AG09309 (cell line): ENCODE measurements at regions not wholly inside any gene's neighbourhood (a gene's known extent, or its start where the extent isn't known, plus 50 kb on each side); places are given as distances from the start of the nearest gene placed in this dataset.

Source experiments
- DNase-seq: peaks from one replicate; pipeline ENCODE4 v3.0.0-alpha.2; 2010; ENCODE audit warnings: low read depth
- H3K4me3 ChIP-seq: 2 replicates; pipeline ENCODE4 v1.5.1; 2011; ENCODE audit warnings: mild to moderate bottlenecking, low read depth, low read length, moderate library complexity; ENCODE audit not compliant: control insufficient read depth
- CTCF ChIP-seq: IDR thresholded peaks from 2 replicates; pipeline ENCODE4 v1.5.1; 2011; ENCODE audit warnings: mild to moderate bottlenecking, low read depth, low read length, inconsistent platforms; ENCODE audit not compliant: insufficient read depth, control insufficient read depth; ENCODE audit errors: missing control alignments

DNA sequence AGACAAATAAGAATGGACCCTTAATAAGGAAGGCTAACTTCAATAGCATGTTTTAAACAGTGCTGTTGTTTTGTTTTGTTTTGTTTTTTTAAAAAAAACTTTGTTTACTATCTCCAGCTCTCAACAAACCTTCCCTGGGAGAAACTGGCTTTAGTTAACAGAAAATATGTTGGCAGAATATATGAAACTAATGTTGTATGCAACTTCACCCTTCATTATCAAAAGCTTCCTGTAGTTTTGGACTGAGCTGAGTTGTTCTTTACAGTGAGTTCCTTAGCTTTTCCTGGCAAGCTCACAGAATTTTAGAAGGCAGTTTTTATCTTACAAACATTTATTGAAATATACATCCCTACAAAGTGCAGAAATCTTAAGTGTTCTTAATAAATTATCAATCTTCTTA is 2480.7 kb upstream of the PCDH20 start:
- DNase-seq: no peak
- TF ChIP-seq CTCF: no peak
- H3K4me3 ChIP-seq: no peak overlapping the region

DNA sequence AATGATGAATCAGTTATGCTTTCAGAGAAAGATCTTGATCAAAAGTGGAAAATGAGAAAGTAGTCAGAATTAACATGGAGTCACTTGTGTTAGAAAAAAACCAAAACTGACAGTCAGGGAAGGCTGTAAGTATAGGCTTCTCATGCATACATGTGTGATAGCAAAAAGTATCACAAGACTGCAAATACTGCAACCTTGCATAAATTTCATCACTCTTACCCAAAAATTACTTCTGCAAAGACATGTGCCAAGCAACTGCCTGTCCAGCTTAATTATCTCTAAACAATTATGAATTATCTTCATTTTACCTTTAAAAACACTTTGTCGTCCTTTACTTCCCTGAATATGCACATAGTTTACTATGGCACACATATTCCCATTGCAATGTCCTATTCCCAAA is 2466.4 kb upstream of the PCDH20 start:
- DNase-seq: no peak
- TF ChIP-seq CTCF: no peak

DNA sequence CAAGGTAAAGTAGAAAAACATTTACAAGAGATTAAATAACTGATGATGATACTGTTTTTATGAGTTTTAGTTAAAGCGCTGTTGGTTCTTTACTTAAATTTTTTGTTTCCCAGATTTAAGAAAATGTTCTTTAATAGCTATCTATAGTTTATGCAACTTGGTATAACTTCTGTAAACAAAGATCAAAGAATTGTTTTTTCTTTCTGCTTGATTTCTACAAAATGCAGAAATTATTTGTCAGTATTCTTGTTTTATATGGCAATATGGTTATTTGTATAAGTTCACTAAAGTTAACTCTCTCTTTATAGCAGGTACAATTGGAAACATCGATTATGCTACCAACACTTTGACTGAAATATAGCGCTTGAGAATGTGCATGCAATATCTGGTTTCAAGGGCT is 2465.1 kb upstream of the PCDH20 start:
- H3K4me3 ChIP-seq: no peak overlapping the region
- TF ChIP-seq CTCF: no peak
- no peak for DNase-seq

More for the DNA sequence above, 2466.4 kb upstream of the PCDH20 start:
- no peak overlapping the region for H3K4me3 ChIP-seq

DNA sequence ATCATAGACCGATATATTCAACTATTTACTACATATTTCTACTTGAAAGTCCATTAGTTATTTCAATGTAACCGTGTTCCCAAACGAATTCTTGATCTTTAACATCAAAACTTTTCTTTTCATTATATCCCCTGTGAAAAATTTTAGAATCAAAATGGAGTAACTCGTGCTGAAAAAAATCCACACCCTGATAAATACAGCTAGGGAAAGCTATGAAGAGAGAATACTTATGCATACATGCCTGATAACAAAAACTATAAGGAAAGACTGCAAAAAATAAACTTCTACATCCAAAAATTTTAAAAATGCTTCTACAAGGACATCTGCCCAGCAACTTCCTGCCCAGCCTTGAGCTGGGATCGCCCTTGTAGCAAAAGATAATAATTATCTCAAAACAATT is 2458.3 kb upstream of the PCDH20 start:
- DNase-seq: no peak
- no peak for TF ChIP-seq CTCF
- H3K4me3 ChIP-seq: no peak overlapping the region

- TF ChIP-seq CTCF: no peak
- no peak overlapping the region for H3K4me3 ChIP-seq
- DNase-seq: no peak
These were observed 2448.7 kb upstream of the PCDH20 start for GRCh38 chr13:63864171-63864902.

- DNase-seq: no peak
- no peak overlapping the region for H3K4me3 ChIP-seq
- no peak for TF ChIP-seq CTCF
These were observed 2439.9 kb upstream of the PCDH20 start for GRCh38 chr13:63855457-63856118.

DNA sequence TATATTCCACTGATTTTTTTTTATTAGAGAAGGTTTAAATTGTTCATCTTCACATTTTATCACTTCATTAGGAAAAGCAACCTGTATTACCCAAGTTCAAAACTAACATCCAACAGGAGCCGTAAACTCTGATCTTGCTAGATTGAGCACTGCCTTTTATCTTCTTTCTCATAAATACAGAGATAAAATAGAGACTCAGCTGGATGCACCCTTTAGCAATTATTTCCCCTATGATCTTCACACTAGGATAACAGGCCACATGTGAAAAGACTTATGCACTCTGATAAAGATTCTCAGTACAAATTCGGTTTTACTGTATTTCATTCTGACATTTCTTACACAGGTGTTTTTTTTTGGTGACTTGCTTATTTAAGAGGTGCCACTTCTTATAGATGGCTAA is 2438.2 kb upstream of the PCDH20 start:
- TF ChIP-seq CTCF: no peak
- no peak for DNase-seq
- no peak overlapping the region for H3K4me3 ChIP-seq
